SK-N-SH (cell line): ENCODE measurements at regions not wholly inside any gene's neighbourhood (a gene's known extent, or its start where the extent isn't known, plus 50 kb on each side); places are given as distances from the start of the nearest gene placed in this dataset.

ENCODE experiments used
- CTCF ChIA-PET: fragments of 300-600, 350-600 bp; formaldehyde crosslinking; extraction: SDS; loops from one replicate; lab custom pipeline; 2021; lab: Yijun Ruan, JAX
- POLR2A ChIA-PET: fragments of 350-600 bp; sonication (Branson Sonifier 250); formaldehyde crosslinking; extraction: SDS; loops from one replicate; lab custom pipeline; 2020; ENCODE audit warnings: antibody characterized with exemption, inconsistent platforms; lab: Yijun Ruan, JAX
- DNase-seq: peaks from one replicate; pipeline ENCODE4 v3.0.0; 2012
- H2AFZ ChIP-seq: fragments of 200-600 bp; sonication (generic); 2 replicates; pipeline ENCODE4 v1.8.1; 2016; ENCODE audit warnings: antibody characterized with exemption, mild to moderate bottlenecking, low read depth
- H3F3A ChIP-seq: fragments of 200-600 bp; sonication (generic); replicated peaks from 2 replicates; pipeline ENCODE3; 2016; ENCODE audit warnings: antibody characterized with exemption, mild to moderate bottlenecking; ENCODE audit not compliant: insufficient read depth
- H3K27ac ChIP-seq, 2 experiments: fragments of 200-500 bp in 1 of 2; fragments of 200-600 bp in 1 of 2; sonication (Bioruptor generic) in 1 of 2; sonication (generic), shearing (Covaris generic) in 1 of 2; 2 replicates each; pipeline versions ENCODE4 v1.5.1 to v1.6.1; 2014 to 2016; ENCODE audit warnings: low read depth in 2 of 2, inconsistent platforms in 1 of 2, low read length in 1 of 2, mild to moderate bottlenecking in 1 of 2, mixed read lengths in 1 of 2
- H3K27me3 ChIP-seq: fragments of 200-600 bp; sonication (generic), shearing (Covaris generic); 2 replicates; pipeline ENCODE4 v1.6.1; 2016; ENCODE audit warnings: mixed run types; ENCODE audit not compliant: insufficient read depth
- H3K36me3 ChIP-seq, 2 experiments: fragments of 200-500 bp in 1 of 2; fragments of 200-600 bp in 1 of 2; sonication (Bioruptor generic) in 1 of 2; sonication (generic) in 1 of 2; replicated peaks in 1 of 2; 2 replicates each; pipeline versions ENCODE3 to v1.5.1; 2014 to 2016; ENCODE audit warnings: low read length in 1 of 2, mild to moderate bottlenecking in 1 of 2; ENCODE audit not compliant: insufficient read depth in 2 of 2, control insufficient read depth in 1 of 2
- H3K4me1 ChIP-seq, 2 experiments: fragments of 200-500 bp in 1 of 2; fragments of 200-600 bp in 1 of 2; sonication (Bioruptor generic) in 1 of 2; sonication (generic), shearing (Covaris generic) in 1 of 2; 2 replicates each; pipeline versions ENCODE4 v1.5.1 to v1.6.1; 2014 to 2016; ENCODE audit warnings: low read depth in 1 of 2, low read length in 1 of 2, mixed run types in 1 of 2; ENCODE audit not compliant: insufficient read depth in 2 of 2, control insufficient read depth in 1 of 2
- H3K4me2 ChIP-seq: fragments of 200-600 bp; sonication (generic), shearing (Covaris generic); 2 replicates; pipeline ENCODE4 v1.6.1; 2017; ENCODE audit warnings: mixed run types
- H3K4me3 ChIP-seq, 2 experiments: fragments of 200-500 bp in 1 of 2; fragments of 200-600 bp in 1 of 2; sonication (Bioruptor generic) in 1 of 2; sonication (generic), shearing (Covaris generic) in 1 of 2; 2 replicates each; pipeline versions ENCODE4 v1.5.1 to v1.8.1; 2014 to 2016; ENCODE audit warnings: low read depth in 2 of 2, inconsistent platforms in 1 of 2, low read length in 1 of 2, mild to moderate bottlenecking in 1 of 2, mixed read lengths in 1 of 2, moderate library complexity in 1 of 2
- H3K79me2 ChIP-seq: fragments of 200-600 bp; sonication (generic); 2 replicates; pipeline ENCODE4 v1.8.1; 2017; ENCODE audit warnings: mild to moderate bottlenecking; ENCODE audit not compliant: insufficient read depth
- H3K9ac ChIP-seq: fragments of 200-600 bp; sonication (generic); 2 replicates; pipeline ENCODE4 v1.6.1; 2017; ENCODE audit warnings: mixed run types
- H3K9me2 ChIP-seq: fragments of 200-600 bp; sonication (generic); 2 replicates; pipeline ENCODE4 v1.6.1; 2017; ENCODE audit warnings: mixed run types
- H3K9me3 ChIP-seq: fragments of 200-600 bp; sonication (generic); 2 replicates; pipeline ENCODE4 v1.6.1; 2017; ENCODE audit warnings: mixed run types, mild to moderate bottlenecking, moderate library complexity
- H4K20me1 ChIP-seq: fragments of 200-600 bp; sonication (generic); 2 replicates; pipeline ENCODE4 v1.6.1; 2017; ENCODE audit warnings: mild to moderate bottlenecking, mixed run types; ENCODE audit not compliant: insufficient read depth
- CTCF ChIP-seq: fragments of 200-600 bp; sonication (generic); IDR thresholded peaks from 2 replicates; pipeline ENCODE4 v1.6.1; 2017; ENCODE audit warnings: antibody characterized with exemption, mild to moderate bottlenecking, moderate library complexity
- EP300 ChIP-seq, 2 experiments: IDR thresholded peaks; 2 replicates each; pipeline versions ENCODE4 v1.4.0 to v1.6.1; 2012; ENCODE audit warnings: borderline replicate concordance in 1 of 2, low read depth in 1 of 2, low read length in 1 of 2
- FOSL2 ChIP-seq: IDR thresholded peaks from 2 replicates; pipeline ENCODE4 v1.4.0; 2012; ENCODE audit warnings: low read depth, mild to moderate bottlenecking, moderate library complexity, borderline replicate concordance
- FOXM1 ChIP-seq: IDR thresholded peaks from 2 replicates; pipeline ENCODE4 v1.4.0; 2012; ENCODE audit warnings: low read depth, mild to moderate bottlenecking
- IRF3 ChIP-seq: fragments of 150-350 bp; IDR thresholded peaks from 2 replicates; pipeline ENCODE4 v1.6.1; 2016; ENCODE audit warnings: mild to moderate bottlenecking, low read depth, low read length
- NFIC ChIP-seq: IDR thresholded peaks from 2 replicates; pipeline ENCODE4 v1.4.0; 2012; ENCODE audit warnings: borderline replicate concordance
- NRF1 ChIP-seq: IDR thresholded peaks from 2 replicates; pipeline ENCODE4 v1.6.1; 2012; ENCODE audit warnings: low read depth, mild to moderate bottlenecking, low read length
- SIN3A ChIP-seq: IDR thresholded peaks from 2 replicates; pipeline ENCODE4 v1.6.1; 2012; ENCODE audit warnings: low read depth, mild to moderate bottlenecking, low read length, moderate library complexity, borderline replicate concordance
- SMC3 ChIP-seq: IDR thresholded peaks from 2 replicates; pipeline ENCODE4 v1.6.1; 2012; ENCODE audit warnings: low read depth, low read length, improper control_type of control experiment
- TAF1 ChIP-seq: IDR thresholded peaks from 2 replicates; pipeline ENCODE4 v1.6.1; 2012; ENCODE audit warnings: low read depth, mild to moderate bottlenecking, low read length, moderate library complexity, borderline replicate concordance
- USF1 ChIP-seq: IDR thresholded peaks from 2 replicates; pipeline ENCODE4 v1.4.0; 2012; ENCODE audit warnings: low read depth, borderline replicate concordance
- WGBS: methylation state at CpG from one replicate; pipeline ENCODE4 v1.1.6; 2017; ENCODE audit warnings: low lambda C conversion rate; 5-methylcytosine and 5-hydroxymethylcytosine counted together

- Histone ChIP-seq H3K79me2 (no peaks in the 10 kb centered on the region), H3K9me3 (peaks cover 7% of the 10 kb centered on the region; the same call in 1 of the 2 replicates), H3K27me3 (no peaks in the 10 kb centered on the region), H3F3A (no peaks in the 10 kb centered on the region), H3K4me1 (peaks cover 0 to 8% of the 10 kb centered on the region in 2 experiments; a peak in 1 of 4 replicates), H3K4me2 (no peak overlapping the region), H3K4me3 (no peak overlapping the region), H3K9me2 (no peaks in the 10 kb centered on the region), H4K20me1 (no peaks in the 10 kb centered on the region), H3K27ac (no peak overlapping the region), H3K9ac (no peak overlapping the region), H2AFZ (no peak overlapping the region), H3K36me3 (no peaks in the 10 kb centered on the region)
- CTCF ChIA-PET: no interaction called here
- DNase-seq: no peak
- POLR2A ChIA-PET: interaction anchor here (0.7 to 2.4 kb wide), 2 partner anchors 20 to 41 kb away, joined by 4 to 7 read pairs; no protein-coding TSS in a partner anchor
- 58% methylated on average over 3 of the region's 11 CpGs for WGBS
- TF ChIP-seq CTCF (no peak), IRF3 (no peak), TAF1 (no peak), NRF1 (no peak), USF1 (no peak), SMC3 (no peak), SIN3A (no peak), EP300 (IDR thresholded peaks at IDR 0.05; ENCODE audit: borderline replicate concordance in 1 of 2, low read depth in 1 of 2, low read length in 1 of 2) (no peak), FOSL2 (no peak), FOXM1 (no peak), NFIC (no peak)
These were observed 333.6 kb downstream of the TMEM121 start for GRCh38 chr14:105859717-105860614.
